Ectodermal cell (in vitro differentiated cells): ENCODE measurements at regions not wholly inside any gene's neighbourhood (a gene's known extent, or its start where the extent isn't known, plus 50 kb on each side); places are given as distances from the start of the nearest gene placed in this dataset.

Experiments used
- H3K27ac ChIP-seq: 2 replicates; pipeline ENCODE4 v1.7.0; 2013; ENCODE audit warnings: mild to moderate bottlenecking, low read depth, low read length; ENCODE audit not compliant: insufficient read depth, poor library complexity, severe bottlenecking
- H3K27me3 ChIP-seq: 2 replicates; pipeline ENCODE4 v1.7.0; 2013; ENCODE audit warnings: mild to moderate bottlenecking, low read length; ENCODE audit not compliant: insufficient read depth, control insufficient read depth, poor library complexity, severe bottlenecking
- H3K36me3 ChIP-seq: one replicate; pipeline ENCODE4 v1.7.0; 2013; ENCODE audit warnings: low read length; ENCODE audit not compliant: control insufficient read depth, insufficient read depth
- H3K4me1 ChIP-seq: one replicate; pipeline ENCODE4 v1.7.0; 2013; ENCODE audit warnings: low read length; ENCODE audit not compliant: control insufficient read depth, insufficient read depth
- H3K4me3 ChIP-seq: 2 replicates; pipeline ENCODE4 v1.7.0; 2013; ENCODE audit warnings: low read depth, low read length, control low read depth; ENCODE audit not compliant: insufficient read depth
- H3K9me3 ChIP-seq: 2 replicates; pipeline ENCODE4 v1.7.0; 2013; ENCODE audit warnings: mild to moderate bottlenecking, low read length, moderate library complexity; ENCODE audit not compliant: control insufficient read depth
- WGBS, 2 experiments: methylation state at CpG; one replicate each; pipeline ENCODE4 v1.1.7; 2013; ENCODE audit warnings: missing lambda C conversion rate in 2 of 2; 5-methylcytosine and 5-hydroxymethylcytosine counted together

- 94% methylated on average over 12 of the region's 12 CpGs for WGBS, 2 experiments
Observed at GRCh38 chr10:8533462-8533861, 479.0 kb downstream of the GATA3 start.

GRCh38 chr10:8534096-8534495 is 479.6 kb downstream of the GATA3 start:
- 83% methylated on average over 6 of the region's 6 CpGs for WGBS, 2 experiments

More at GRCh38 chr10:8533462-8533861, 479.0 kb downstream of the GATA3 start:
- Histone ChIP-seq H3K27ac (no peak overlapping the region), H3K9me3 (no peaks in the 10 kb centered on the region), H3K4me3 (no peak overlapping the region), H3K36me3 (no peaks in the 10 kb centered on the region), H3K4me1 (no peaks in the 10 kb centered on the region), H3K27me3 (no peaks in the 10 kb centered on the region)

DNA sequence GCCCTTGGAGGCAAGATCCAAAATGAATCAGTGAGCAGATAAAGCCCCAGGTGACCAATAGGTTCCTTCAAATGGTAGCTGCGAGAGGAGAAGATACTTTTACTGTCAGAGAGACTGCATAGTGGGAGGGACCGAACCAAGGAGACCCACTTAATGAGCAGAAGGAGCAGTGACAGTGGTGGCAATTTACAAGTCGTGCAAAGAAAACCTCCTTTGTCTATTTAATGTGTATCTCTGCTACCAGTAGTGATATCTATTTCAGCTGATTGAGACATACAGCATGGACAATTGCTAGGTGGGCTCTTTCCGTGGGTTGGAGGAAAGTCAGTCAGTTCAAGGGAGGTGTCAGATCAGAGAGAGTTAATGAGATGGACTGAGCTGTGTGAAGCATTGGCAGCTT is 480.4 kb downstream of the GATA3 start:
- Histone ChIP-seq H3K27ac (no peak overlapping the region), H3K4me3 (no peak overlapping the region), H3K4me1 (no peaks in the 10 kb centered on the region), H3K27me3 (no peaks in the 10 kb centered on the region), H3K36me3 (no peaks in the 10 kb centered on the region), H3K9me3 (no peaks in the 10 kb centered on the region)
- 89 to 93% methylated on average over 4 of the region's 4 CpGs for WGBS, 2 experiments

More at GRCh38 chr10:8534096-8534495, 479.6 kb downstream of the GATA3 start:
- Histone ChIP-seq H3K27me3 (no peaks in the 10 kb centered on the region), H3K27ac (no peak overlapping the region), H3K4me1 (no peaks in the 10 kb centered on the region), H3K9me3 (no peaks in the 10 kb centered on the region), H3K36me3 (no peaks in the 10 kb centered on the region), H3K4me3 (no peak overlapping the region)

DNA sequence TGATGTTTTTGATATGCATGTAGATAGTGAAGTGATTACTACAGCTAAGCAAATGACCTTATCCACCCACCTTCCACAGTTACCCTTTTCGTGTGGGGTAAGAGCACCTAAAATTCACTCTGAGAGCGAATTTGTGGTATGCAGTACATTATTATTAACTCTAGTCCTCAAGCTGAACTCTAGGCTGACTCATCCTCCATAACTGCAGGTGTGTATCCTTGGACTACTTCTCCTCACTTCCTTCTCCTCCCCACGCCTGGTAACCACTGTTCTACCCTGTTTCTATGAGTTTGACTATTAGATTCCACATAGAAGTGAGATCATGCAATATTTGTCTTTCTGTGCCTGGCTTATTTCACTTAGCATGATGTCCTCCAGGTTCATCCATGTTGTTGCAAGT is 484.6 kb downstream of the GATA3 start:
- no peaks in the 10 kb centered on the region for H3K4me1 ChIP-seq
- no peaks in the 10 kb centered on the region for H3K9me3 ChIP-seq
- no peaks in the 10 kb centered on the region for H3K27me3 ChIP-seq
- no peak overlapping the region for H3K4me3 ChIP-seq
- no peaks in the 10 kb centered on the region for H3K36me3 ChIP-seq
- 66 to 76% methylated on average over 3 of the region's 3 CpGs for WGBS, 2 experiments
- H3K27ac ChIP-seq, result no peak overlapping the region

- Histone ChIP-seq H3K27ac (no peak overlapping the region), H3K27me3 (no peaks in the 10 kb centered on the region)
- 93 to 96% methylated on average over 3 of the region's 3 CpGs for WGBS, 2 experiments
Observed at GRCh38 chr10:8543361-8544056, 489.0 kb downstream of the GATA3 start.

GRCh38 chr10:8544057-8544380 is 489.5 kb downstream of the GATA3 start:
- Histone ChIP-seq H3K9me3 (no peaks in the 10 kb centered on the region), H3K36me3 (no peaks in the 10 kb centered on the region), H3K27me3 (no peaks in the 10 kb centered on the region), H3K4me1 (no peaks in the 10 kb centered on the region), H3K4me3 (no peak overlapping the region), H3K27ac (no peak overlapping the region)
- WGBS, 2 experiments, result 94 to 95% methylated on average over 2 of the region's 2 CpGs

More at GRCh38 chr10:8543361-8544056, 489.0 kb downstream of the GATA3 start:
- Histone ChIP-seq H3K4me1 (no peaks in the 10 kb centered on the region), H3K4me3 (no peak overlapping the region), H3K9me3 (no peaks in the 10 kb centered on the region), H3K36me3 (no peaks in the 10 kb centered on the region)

- WGBS, 2 experiments, result 94 to 97% methylated on average over 6 of the region's 6 CpGs
- Histone ChIP-seq H3K27ac (no peak overlapping the region), H3K9me3 (no peaks in the 10 kb centered on the region), H3K36me3 (no peaks in the 10 kb centered on the region), H3K4me1 (no peaks in the 10 kb centered on the region), H3K27me3 (no peaks in the 10 kb centered on the region), H3K4me3 (no peak overlapping the region)
Observed at GRCh38 chr10:8544500-8544899, 490.0 kb downstream of the GATA3 start.

GRCh38 chr10:8554574-8554973 is 500.1 kb downstream of the GATA3 start:
- Histone ChIP-seq H3K4me1 (no peaks in the 10 kb centered on the region), H3K4me3 (no peak overlapping the region), H3K27me3 (no peaks in the 10 kb centered on the region), H3K9me3 (no peaks in the 10 kb centered on the region), H3K27ac (no peak overlapping the region), H3K36me3 (no peaks in the 10 kb centered on the region)
- 84 to 91% methylated on average over 3 to 4 of the region's 4 CpGs for WGBS, 2 experiments

GRCh38 chr10:8556321-8556720 is 501.8 kb downstream of the GATA3 start:
- H3K9me3 ChIP-seq, result no peaks in the 10 kb centered on the region
- H3K36me3 ChIP-seq, result no peaks in the 10 kb centered on the region

DNA sequence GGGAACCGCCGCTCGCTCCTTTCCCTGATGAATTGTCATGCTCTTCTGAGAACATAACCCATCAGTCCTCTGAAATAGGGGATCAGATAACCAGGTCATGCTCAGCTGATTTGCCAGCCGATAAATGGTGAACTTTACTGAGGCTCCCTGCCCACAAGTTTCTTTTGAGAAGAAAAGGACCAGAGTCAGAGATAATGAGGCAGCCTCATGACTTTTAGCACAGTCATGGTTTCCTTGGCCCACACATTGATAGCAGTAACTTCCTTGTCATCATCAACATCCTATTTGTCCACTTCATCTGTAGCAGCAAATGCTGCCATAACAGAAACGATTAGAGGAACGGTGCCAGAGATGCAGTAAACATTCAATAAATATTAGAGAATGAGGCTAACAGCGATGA is 509.0 kb downstream of the GATA3 start:
- no peak overlapping the region for H3K27ac ChIP-seq
- no peaks in the 10 kb centered on the region for H3K9me3 ChIP-seq
- no peak overlapping the region for H3K4me3 ChIP-seq
- H3K27me3 ChIP-seq, result no peaks in the 10 kb centered on the region
- no peaks in the 10 kb centered on the region for H3K36me3 ChIP-seq
- WGBS, 2 experiments, result 94 to 96% methylated on average over 7 of the region's 7 CpGs
- H3K4me1 ChIP-seq, result no peaks in the 10 kb centered on the region

More at GRCh38 chr10:8556321-8556720, 501.8 kb downstream of the GATA3 start:
- Histone ChIP-seq H3K4me3 (no peak overlapping the region), H3K4me1 (no peaks in the 10 kb centered on the region), H3K27me3 (no peaks in the 10 kb centered on the region), H3K27ac (no peak overlapping the region)

- Histone ChIP-seq H3K36me3 (no peaks in the 10 kb centered on the region), H3K4me1 (no peaks in the 10 kb centered on the region)
- 93 to 94% methylated on average over 3 of the region's 3 CpGs for WGBS, 2 experiments
Observed at GRCh38 chr10:8566737-8567136, 512.2 kb downstream of the GATA3 start.

More at GRCh38 chr10:8566737-8567136, 512.2 kb downstream of the GATA3 start:
- H3K27me3 ChIP-seq, result no peaks in the 10 kb centered on the region
- H3K9me3 ChIP-seq, result no peaks in the 10 kb centered on the region
- no peak overlapping the region for H3K4me3 ChIP-seq
- H3K27ac ChIP-seq, result no peak overlapping the region
